ENCODE measurements at regions not wholly inside any gene's neighbourhood (a gene's known extent, or its start where the extent isn't known, plus 50 kb on each side); places are given as distances from the start of the nearest gene placed in this dataset.

- no peak for TF ChIP-seq POLR2AphosphoS5 (IDR thresholded peaks at IDR 0.05; ENCODE audit: low read depth, low read length)
- TF ChIP-seq SIN3A (IDR thresholded peaks at IDR 0.05; ENCODE audit: borderline replicate concordance, insufficient read depth, low read length): no peak
- no peak for TF ChIP-seq REST (IDR thresholded peaks at IDR 0.05; ENCODE audit: insufficient read depth in 1 of 2, low read depth in 2 of 2, low read length in 2 of 2)
- TF ChIP-seq TAF1 (IDR thresholded peaks at IDR 0.05; ENCODE audit: borderline replicate concordance, insufficient read depth, low read length): no peak
Observed at GRCh38 chr1:82843876-82844275, 1043.1 kb downstream of the ADGRL2 start.
